CD4-positive, alpha-beta T cell (primary cell): ENCODE measurements at regions not wholly inside any gene's neighbourhood (a gene's known extent, or its start where the extent isn't known, plus 50 kb on each side); places are given as distances from the start of the nearest gene placed in this dataset.
"Not testable (repeated sequence)": the region's sequence is repeated elsewhere in the genome, so short reads cannot be mapped to it uniquely, and the experiment has no call there.

ENCODE experiments used
- ATAC-seq: fragments of 200-7000 bp; cut with Tn5 transposase; one replicate; pipeline ENCODE4 v1.10.0; 2022; ENCODE audit warnings: mild to moderate bottlenecking; ENCODE audit not compliant: poor library complexity
- CTCF ChIA-PET: fragments of 350-600 bp; sonication (Branson Sonifier 250); formaldehyde crosslinking; loops from one replicate; lab custom pipeline; 2021; ENCODE audit warnings: antibody characterized with exemption, inconsistent platforms; lab: Charles Lee
- POLR2A ChIA-PET: fragments of 350-600 bp; sonication (Branson Sonifier 250); formaldehyde crosslinking; loops from one replicate; lab custom pipeline; 2021; ENCODE audit warnings: antibody characterized with exemption, inconsistent platforms; lab: Charles Lee
- DNase-seq, 14 experiments: peaks; one replicate each; pipeline ENCODE4 v3.0.0-alpha.2; 2013 to 2020; ENCODE audit warnings: mixed read lengths in 2 of 14
- H3K27ac ChIP-seq, 2 donors: one replicate each; pipeline versions ENCODE4 v1.5.1 to v1.7.0; 2013; ENCODE audit warnings: low read length in 2 of 2, low read depth in 1 of 2, mild to moderate bottlenecking in 1 of 2
- H3K27me3 ChIP-seq, 2 experiments: 1 replicate in 1 of 2; 2 replicates in 1 of 2; pipeline versions ENCODE4 v1.6.1 to v1.7.0; 2013; ENCODE audit warnings: low read length in 2 of 2, control low read depth in 1 of 2, mild to moderate bottlenecking in 1 of 2, moderate library complexity in 1 of 2; ENCODE audit not compliant: insufficient read depth in 2 of 2, control insufficient read depth in 1 of 2
- H3K36me3 ChIP-seq: one replicate; pipeline ENCODE4 v1.6.1; 2013; ENCODE audit warnings: low read length, control low read depth; ENCODE audit not compliant: insufficient read depth
- H3K4me1 ChIP-seq: one replicate; pipeline ENCODE4 v1.6.1; 2013; ENCODE audit warnings: low read length, control low read depth; ENCODE audit not compliant: insufficient read depth
- H3K4me3 ChIP-seq: one replicate; pipeline ENCODE4 v1.5.1; 2013; ENCODE audit warnings: mild to moderate bottlenecking, low read length, moderate library complexity
- H3K9me3 ChIP-seq, 2 experiments: 1 replicate in 1 of 2; 2 replicates in 1 of 2; pipeline versions ENCODE4 v1.6.1 to v1.7.0; 2013; ENCODE audit warnings: low read length in 2 of 2, mild to moderate bottlenecking in 2 of 2, control low read depth in 1 of 2, moderate library complexity in 1 of 2; ENCODE audit not compliant: control insufficient read depth in 1 of 2, insufficient read depth in 1 of 2
- H3K27ac Mint-ChIP-seq: one replicate; pipeline ENCODE4 v1.8.0; 2020; ENCODE audit warnings: mixed read lengths
- H3K27me3 Mint-ChIP-seq: one replicate; pipeline ENCODE4 v1.8.0; 2021; ENCODE audit warnings: mixed read lengths
- H3K36me3 Mint-ChIP-seq: one replicate; pipeline ENCODE4 v1.8.0; 2021; ENCODE audit warnings: low read depth, mixed read lengths
- H3K4me1 Mint-ChIP-seq: one replicate; pipeline ENCODE4 v1.8.0; 2021; ENCODE audit warnings: low read depth, mixed read lengths
- H3K4me3 Mint-ChIP-seq: one replicate; pipeline ENCODE4 v1.8.0; 2020; ENCODE audit warnings: mild to moderate bottlenecking, mixed read lengths
- H3K9me3 Mint-ChIP-seq: one replicate; pipeline ENCODE4 v1.8.0; 2020; ENCODE audit warnings: mixed read lengths
- CTCF ChIP-seq: fragments of 200-600 bp; IDR thresholded peaks from one replicate; pipeline ENCODE4 v1.8.0; 2022; ENCODE audit warnings: antibody characterized with exemption, mild to moderate bottlenecking
- intact Hi-C, 2 experiments: fragments of 100-400 bp; cut with DNase I in 1 of 2; cut with micrococcal nuclease in 1 of 2; formaldehyde crosslinking; loops; one replicate each; pipeline versions ENCODE4 v1.15.1 to v1.9.0; 2023 to 2025; cut with DNase I, micrococcal nuclease

- no peaks in the 10 kb centered on the region for H3K4me1 ChIP-seq
- no peaks in the 10 kb centered on the region for H3K4me1 Mint-ChIP-seq
- intact Hi-C loops, result no loop called here
- ATAC-seq, result no peak
- ChIA-PET CTCF (no interaction called here), POLR2A (no interaction called here)
- TF ChIP-seq CTCF, result no peak
- H3K36me3 Mint-ChIP-seq, result no peaks in the 10 kb centered on the region
- H3K9me3 Mint-ChIP-seq, result no peaks in the 10 kb centered on the region
- no peak for DNase-seq
- peaks cover 66% of the 10 kb centered on the region for H3K27me3 Mint-ChIP-seq
- no peak overlapping the region for H3K27ac ChIP-seq
- H3K4me3 ChIP-seq, result no peak overlapping the region
- no peak overlapping the region for H3K27ac Mint-ChIP-seq
- no peaks in the 10 kb centered on the region for H3K9me3 ChIP-seq
- H3K36me3 ChIP-seq, result no peaks in the 10 kb centered on the region
- no peak overlapping the region for H3K4me3 Mint-ChIP-seq
- H3K27me3 ChIP-seq, result peaks cover 17 to 35% of the 10 kb centered on the region in 2 experiments
These were observed 157.4 kb downstream of the FOXL1 start for GRCh38 chr16:86735727-86736126.

GRCh38 chr16:86736502-86736901 is 158.2 kb downstream of the FOXL1 start:
- no peak overlapping the region for H3K4me3 ChIP-seq
- H3K27me3 Mint-ChIP-seq, result peaks cover 71% of the 10 kb centered on the region
- ATAC-seq (no peak), DNase-seq (no peak)
- peaks cover 7% of the 10 kb centered on the region for H3K4me1 Mint-ChIP-seq
- peaks cover 6% of the 10 kb centered on the region for H3K4me1 ChIP-seq
- H3K36me3 ChIP-seq, result no peaks in the 10 kb centered on the region
- TF ChIP-seq CTCF, result no peak
- no peak overlapping the region for H3K4me3 Mint-ChIP-seq
- H3K36me3 Mint-ChIP-seq, result no peaks in the 10 kb centered on the region
- peaks cover 20 to 35% of the 10 kb centered on the region in 2 experiments for H3K27me3 ChIP-seq
- intact Hi-C loops, result no loop called here
- H3K27ac ChIP-seq, result no peak overlapping the region
- CTCF ChIA-PET, result no interaction called here
- H3K27ac Mint-ChIP-seq, result no peak overlapping the region
- no peaks in the 10 kb centered on the region for H3K9me3 Mint-ChIP-seq
- POLR2A ChIA-PET, result no interaction called here
- H3K9me3 ChIP-seq, result no peaks in the 10 kb centered on the region

GRCh38 chr16:86737083-86737482 is 158.7 kb downstream of the FOXL1 start:
- Histone ChIP-seq H3K4me3 (no peak overlapping the region), H3K9me3 (no peaks in the 10 kb centered on the region), H3K4me1 (peaks cover 7% of the 10 kb centered on the region), H3K27me3 (peaks cover 22 to 34% of the 10 kb centered on the region in 2 experiments), H3K36me3 (no peaks in the 10 kb centered on the region), H3K27ac (no peak overlapping the region)
- no peaks in the 10 kb centered on the region for H3K36me3 Mint-ChIP-seq
- DNase-seq (no peak), ATAC-seq (no peak)
- no peak overlapping the region for H3K4me3 Mint-ChIP-seq
- no peaks in the 10 kb centered on the region for H3K9me3 Mint-ChIP-seq
- TF ChIP-seq CTCF, result no peak
- peaks cover 7% of the 10 kb centered on the region for H3K4me1 Mint-ChIP-seq
- peaks cover 71% of the 10 kb centered on the region for H3K27me3 Mint-ChIP-seq
- ChIA-PET CTCF (no interaction called here), POLR2A (no interaction called here)
- intact Hi-C loops, result no loop called here
- H3K27ac Mint-ChIP-seq, result no peak overlapping the region

GRCh38 chr16:86738322-86738721 is 160.0 kb downstream of the FOXL1 start:
- POLR2A ChIA-PET, H3K36me3 ChIP-seq, DNase-seq, ATAC-seq, CTCF ChIA-PET, intact Hi-C loops, H3K27ac Mint-ChIP-seq, H3K9me3 ChIP-seq, H3K36me3 Mint-ChIP-seq, H3K9me3 Mint-ChIP-seq, H3K4me3 Mint-ChIP-seq, H3K4me1 Mint-ChIP-seq, H3K4me3 ChIP-seq, H3K4me1 ChIP-seq, H3K27ac ChIP-seq: not testable (repeated sequence)
- peaks cover 66% of the 10 kb centered on the region for H3K27me3 Mint-ChIP-seq
- H3K27me3 ChIP-seq, result peaks cover 22 to 26% of the 10 kb centered on the region in 2 experiments
